GM20431 (cell line): ENCODE measurements at regions not wholly inside any gene's neighbourhood (a gene's known extent, or its start where the extent isn't known, plus 50 kb on each side); places are given as distances from the start of the nearest gene placed in this dataset.

Experiments used
- in situ Hi-C: fragments of 300-500 bp; cut with MseI, MboI; formaldehyde crosslinking; loops from one replicate; pipeline ENCODE4 v1.15.0; 2020; ENCODE audit warnings: low sequenced_read_pairs; ENCODE audit not compliant: unreplicated experiment

- in situ Hi-C loops = no loop called here
Observed at GRCh38 chr1:34582356-34582755, 172.5 kb upstream of the GJB5 start.

- in situ Hi-C loops = no loop called here
Observed at GRCh38 chr1:34587761-34588160, 167.1 kb upstream of the GJB5 start.

- in situ Hi-C loops = loop anchor here (10.0 kb wide), 1 partner anchor 125 kb away; no protein-coding TSS in a partner anchor
Observed at GRCh38 chr1:34590211-34590623, 164.6 kb upstream of the GJB5 start.

- in situ Hi-C loops = loop anchor here (10.0 kb wide), 1 partner anchor 127 kb away; no protein-coding TSS in a partner anchor
Observed at GRCh38 chr1:34591751-34592629, 162.9 kb upstream of the GJB5 start.

GRCh38 chr1:34597877-34598514, 156.9 kb upstream of the GJB5 start:
- in situ Hi-C loops = loop anchor here (10.0 kb wide), 1 partner anchor 133 kb away; no protein-coding TSS in a partner anchor

GRCh38 chr1:34602907-34603306, 151.9 kb upstream of the GJB5 start:
- in situ Hi-C loops = no loop called here

GRCh38 chr1:34603594-34603993, 151.3 kb upstream of the GJB5 start:
- in situ Hi-C loops = no loop called here

GRCh38 chr1:34606504-34606903, 148.3 kb upstream of the GJB5 start:
- in situ Hi-C loops = no loop called here

- in situ Hi-C loops = no loop called here
Observed at GRCh38 chr1:34610063-34610462, 144.8 kb upstream of the GJB5 start.

GRCh38 chr1:34611571-34611970, 143.3 kb upstream of the GJB5 start:
- in situ Hi-C loops = no loop called here

- in situ Hi-C loops = no loop called here
Observed at GRCh38 chr1:34612091-34612827, 142.6 kb upstream of the GJB5 start.

- in situ Hi-C loops = no loop called here
Observed at GRCh38 chr1:34617321-34618118, 137.3 kb upstream of the GJB5 start.

- in situ Hi-C loops = no loop called here
Observed at GRCh38 chr1:34618381-34618780, 136.5 kb upstream of the GJB5 start.

GRCh38 chr1:34619256-34619655, 135.6 kb upstream of the GJB5 start:
- in situ Hi-C loops = no loop called here

GRCh38 chr1:34621916-34622315, 132.9 kb upstream of the GJB5 start:
- in situ Hi-C loops = no loop called here

- in situ Hi-C loops = no loop called here
Observed at GRCh38 chr1:34625521-34626015, 129.3 kb upstream of the GJB5 start.

- in situ Hi-C loops = no loop called here
Observed at GRCh38 chr1:34627465-34628240, 127.2 kb upstream of the GJB5 start.

GRCh38 chr1:34631126-34631525, 123.7 kb upstream of the GJB5 start:
- in situ Hi-C loops = no loop called here

- in situ Hi-C loops = no loop called here
Observed at GRCh38 chr1:34639701-34640100, 115.1 kb upstream of the GJB5 start.
